GM23248 (cell line): ENCODE measurements at regions not wholly inside any gene's neighbourhood (a gene's known extent, or its start where the extent isn't known, plus 50 kb on each side); places are given as distances from the start of the nearest gene placed in this dataset.

Source experiments
- DNase-seq: peaks from one replicate; pipeline ENCODE4 v3.0.0-alpha.2; 2015
- H2AFZ ChIP-seq: fragments of 200-600 bp; sonication (generic); 2 replicates; pipeline ENCODE4 v1.6.1; 2016; ENCODE audit warnings: antibody characterized with exemption
- H3F3A ChIP-seq: fragments of 200-600 bp; sonication (generic); 2 replicates; pipeline ENCODE4 v1.6.1; 2016; ENCODE audit warnings: mild to moderate bottlenecking, antibody characterized with exemption, mixed run types; ENCODE audit not compliant: insufficient read depth
- H3K27ac ChIP-seq: fragments of 200-600 bp; sonication (generic); 2 replicates; pipeline ENCODE4 v1.5.1; 2016; ENCODE audit warnings: mild to moderate bottlenecking
- H3K27me3 ChIP-seq: fragments of 200-600 bp; sonication (generic); replicated peaks from 2 replicates; pipeline ENCODE4 v1.6.1; 2016; ENCODE audit warnings: mild to moderate bottlenecking; ENCODE audit not compliant: insufficient read depth
- H3K36me3 ChIP-seq: fragments of 200-600 bp; sonication (generic); 2 replicates; pipeline ENCODE4 v1.6.1; 2016; ENCODE audit warnings: low read depth, mild to moderate bottlenecking
- H3K4me1 ChIP-seq: fragments of 200-600 bp; sonication (generic); 2 replicates; pipeline ENCODE4 v1.6.1; 2016; ENCODE audit warnings: mild to moderate bottlenecking; ENCODE audit not compliant: insufficient read depth
- H3K4me2 ChIP-seq: fragments of 200-600 bp; sonication (generic); one replicate; pipeline ENCODE4 v1.6.1; 2016; ENCODE audit warnings: mild to moderate bottlenecking; ENCODE audit not compliant: unreplicated experiment
- H3K4me3 ChIP-seq: fragments of 200-600 bp; sonication (generic); 2 replicates; pipeline ENCODE4 v1.5.1; 2016; ENCODE audit warnings: mild to moderate bottlenecking
- H3K79me2 ChIP-seq: fragments of 200-600 bp; sonication (generic); 2 replicates; pipeline ENCODE4 v1.6.1; 2016; ENCODE audit warnings: mild to moderate bottlenecking; ENCODE audit not compliant: insufficient read depth
- H3K9ac ChIP-seq: fragments of 200-600 bp; sonication (generic); 2 replicates; pipeline ENCODE4 v1.6.1; 2016; ENCODE audit warnings: mild to moderate bottlenecking
- H3K9me2 ChIP-seq: fragments of 200-600 bp; sonication (generic); 2 replicates; pipeline ENCODE4 v1.6.1; 2016; ENCODE audit warnings: mixed run types, mild to moderate bottlenecking, moderate library complexity; ENCODE audit not compliant: insufficient read depth
- H3K9me3 ChIP-seq: fragments of 200-600 bp; sonication (generic); one replicate; pipeline ENCODE4 v1.6.1; 2017; ENCODE audit warnings: low read depth
- H4K20me1 ChIP-seq: fragments of 200-600 bp; sonication (generic); 2 replicates; pipeline ENCODE4 v1.6.0; 2016; ENCODE audit not compliant: insufficient read depth
- EZH2 ChIP-seq: fragments of 200-600 bp; sonication (generic); IDR thresholded peaks from 2 replicates; pipeline ENCODE4 v1.6.1; 2018; ENCODE audit warnings: antibody characterized with exemption, mild to moderate bottlenecking; ENCODE audit not compliant: insufficient read depth, poor library complexity, severe bottlenecking
- EZH2phosphoT487 ChIP-seq: fragments of 200-600 bp; sonication (generic); IDR thresholded peaks from 2 replicates; pipeline ENCODE4 v1.6.1; 2018; ENCODE audit warnings: antibody characterized with exemption, moderate library complexity, mild to moderate bottlenecking, low read depth; ENCODE audit not compliant: insufficient read depth
- WGBS, 2 experiments: methylation state at CpG; one replicate each; pipeline ENCODE4 v1.1.6; 2015 to 2017; ENCODE audit warnings: low lambda C conversion rate in 2 of 2, low coverage in 1 of 2; ENCODE audit errors: missing lambda C conversion rate in 2 of 2; 5-methylcytosine and 5-hydroxymethylcytosine counted together
- in situ Hi-C: fragments of 300-500 bp; cut with MboI; formaldehyde crosslinking; loops from 2 replicates; pipeline ENCODE4 v1.15.0; 2020

DNA sequence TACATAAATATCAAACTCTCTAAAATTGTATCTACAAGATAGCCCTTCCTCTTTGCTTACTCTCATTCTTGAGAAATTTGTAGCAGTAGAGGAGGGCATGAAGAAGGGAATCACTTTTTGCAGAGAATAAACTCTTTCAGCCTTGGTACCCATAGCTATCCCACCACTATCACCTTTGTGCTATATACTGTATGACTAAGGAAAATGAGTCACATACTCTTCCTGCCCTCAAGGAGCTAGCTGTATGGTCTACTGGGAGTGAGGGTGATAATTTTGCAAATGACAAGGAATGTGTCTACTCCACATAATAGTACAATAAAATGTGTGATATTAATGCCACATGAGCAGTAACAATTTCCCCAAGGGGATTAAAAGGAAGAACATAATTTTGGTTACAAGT is 184.6 kb upstream of the WSB1 start:
- Histone ChIP-seq H3K4me1 (no peaks in the 10 kb centered on the region), H3K79me2 (no peaks in the 10 kb centered on the region), H3F3A (no peaks in the 10 kb centered on the region), H3K4me2 (no peak overlapping the region), H3K4me3 (no peak overlapping the region), H3K9me2 (no peaks in the 10 kb centered on the region), H3K36me3 (no peaks in the 10 kb centered on the region), H3K27me3 (no peaks in the 10 kb centered on the region), H3K9me3 (no peaks in the 10 kb centered on the region), H3K27ac (no peak overlapping the region), H3K9ac (no peak overlapping the region), H2AFZ (no peak overlapping the region), H4K20me1 (no peaks in the 10 kb centered on the region)
- TF ChIP-seq EZH2: no peak
- no peak for TF ChIP-seq EZH2phosphoT487
- no peak for DNase-seq
- in situ Hi-C loops: no loop called here

DNA sequence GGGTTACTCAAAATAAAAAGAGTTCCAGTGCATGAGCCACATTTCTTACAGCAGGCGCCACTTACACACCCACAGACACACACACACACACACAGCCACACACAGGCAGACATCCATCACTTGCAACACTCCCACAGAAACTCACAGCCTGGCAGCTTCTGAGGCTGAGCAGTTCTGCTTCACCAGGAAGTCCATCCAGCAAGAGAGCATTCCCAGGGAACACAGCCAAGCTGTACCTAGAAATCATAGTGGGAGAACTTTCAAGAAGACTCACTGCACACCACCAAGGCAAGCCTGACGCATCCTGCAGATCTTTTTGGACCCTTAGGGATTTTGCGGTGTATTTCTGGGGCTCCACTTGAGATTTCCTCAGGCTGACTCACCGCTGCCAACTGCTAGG is 140.9 kb upstream of the WSB1 start:
- Histone ChIP-seq H3K9me2 (no peaks in the 10 kb centered on the region), H2AFZ (no peak overlapping the region), H3K27me3 (no peaks in the 10 kb centered on the region), H4K20me1 (no peaks in the 10 kb centered on the region), H3K36me3 (no peaks in the 10 kb centered on the region), H3K27ac (no peak overlapping the region), H3F3A (no peaks in the 10 kb centered on the region), H3K79me2 (no peaks in the 10 kb centered on the region), H3K9ac (no peak overlapping the region), H3K4me2 (no peak overlapping the region), H3K9me3 (no peaks in the 10 kb centered on the region), H3K4me3 (no peak overlapping the region), H3K4me1 (no peaks in the 10 kb centered on the region)
- TF ChIP-seq EZH2: no peak
- TF ChIP-seq EZH2phosphoT487: no peak
- DNase-seq: peak; percentile 3
- in situ Hi-C loops: no loop called here
- 67 to 75% methylated on average over 4 of the region's 4 CpGs for WGBS, 2 experiments

- H4K20me1 ChIP-seq: no peaks in the 10 kb centered on the region
- H3K4me1 ChIP-seq: no peaks in the 10 kb centered on the region
- H3K79me2 ChIP-seq: no peaks in the 10 kb centered on the region
- H3K4me3 ChIP-seq: no peak overlapping the region
- no peaks in the 10 kb centered on the region for H3K36me3 ChIP-seq
- no peaks in the 10 kb centered on the region for H3K27me3 ChIP-seq
- H3K4me2 ChIP-seq: no peak overlapping the region
- 68 to 70% methylated on average over 15 of the region's 15 CpGs for WGBS, 2 experiments
- no peaks in the 10 kb centered on the region for H3K9me2 ChIP-seq
- TF ChIP-seq EZH2phosphoT487 (no peak), EZH2 (no peak)
- no peak overlapping the region for H2AFZ ChIP-seq
- H3K9ac ChIP-seq: no peak overlapping the region
- no peak for DNase-seq
- H3F3A ChIP-seq: no peaks in the 10 kb centered on the region
- in situ Hi-C loops: no loop called here
- H3K27ac ChIP-seq: no peak overlapping the region
- no peaks in the 10 kb centered on the region for H3K9me3 ChIP-seq
Measured at GRCh38 chr17:27155866-27156265, 138.0 kb upstream of the WSB1 start.

GRCh38 chr17:27157297-27157696 is 136.6 kb upstream of the WSB1 start:
- 51 to 59% methylated on average over 8 of the region's 8 CpGs for WGBS, 2 experiments
- in situ Hi-C loops: no loop called here
- TF ChIP-seq EZH2 (no peak), EZH2phosphoT487 (no peak)
- Histone ChIP-seq H3K27ac (no peak overlapping the region), H3K79me2 (no peaks in the 10 kb centered on the region), H3K9ac (no peak overlapping the region), H3K9me2 (no peaks in the 10 kb centered on the region), H3K4me3 (no peak overlapping the region), H3K36me3 (no peaks in the 10 kb centered on the region), H4K20me1 (no peaks in the 10 kb centered on the region), H3F3A (no peaks in the 10 kb centered on the region), H2AFZ (no peak overlapping the region), H3K27me3 (no peaks in the 10 kb centered on the region), H3K4me2 (no peak overlapping the region), H3K9me3 (no peaks in the 10 kb centered on the region), H3K4me1 (no peaks in the 10 kb centered on the region)
- DNase-seq: no peak

DNA sequence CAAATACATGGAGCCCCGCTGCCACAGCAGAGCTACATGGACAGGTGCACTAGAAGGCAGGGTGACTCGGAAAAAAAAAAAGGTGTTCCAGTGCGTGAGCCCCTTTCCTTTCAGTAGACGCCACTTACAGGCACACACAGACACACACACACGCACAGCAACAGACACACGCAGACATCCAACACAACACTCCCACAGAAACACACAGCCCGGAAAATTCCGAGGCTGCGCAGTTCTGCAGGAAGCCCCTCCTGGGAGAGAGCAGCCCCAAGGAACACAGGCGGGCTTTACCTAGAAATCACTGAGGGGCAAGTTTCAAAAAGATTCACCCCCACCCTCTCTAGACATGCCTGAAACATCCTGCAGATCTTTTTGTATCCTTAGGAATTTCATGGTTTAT is 136.0 kb upstream of the WSB1 start:
- Histone ChIP-seq H4K20me1 (no peaks in the 10 kb centered on the region), H3K79me2 (no peaks in the 10 kb centered on the region), H3F3A (no peaks in the 10 kb centered on the region), H3K4me2 (no peak overlapping the region), H3K4me3 (no peak overlapping the region), H3K27me3 (no peaks in the 10 kb centered on the region), H3K4me1 (no peaks in the 10 kb centered on the region), H3K36me3 (no peaks in the 10 kb centered on the region), H3K9ac (no peak overlapping the region), H3K27ac (no peak overlapping the region), H2AFZ (no peak overlapping the region), H3K9me2 (no peaks in the 10 kb centered on the region), H3K9me3 (no peaks in the 10 kb centered on the region)
- in situ Hi-C loops: no loop called here
- no peak for TF ChIP-seq EZH2
- TF ChIP-seq EZH2phosphoT487: no peak
- WGBS, 2 experiments: 64 to 70% methylated on average over 10 of the region's 10 CpGs
- no peak for DNase-seq
